MG63 (cell line): ENCODE measurements at regions not wholly inside any gene's neighbourhood (a gene's known extent, or its start where the extent isn't known, plus 50 kb on each side); places are given as distances from the start of the nearest gene placed in this dataset.
"Not testable (repeated sequence)": the region's sequence is repeated elsewhere in the genome, so short reads cannot be mapped to it uniquely, and the experiment has no call there.

ENCODE experiments used
- DNase-seq: peaks from one replicate; pipeline ENCODE4 v3.0.0-alpha.2; 2020
- H3K27me3 ChIP-seq: fragments of 250-450 bp; sonication (Bioruptor Pico); 2 replicates; pipeline ENCODE4 v1.5.1; 2020; ENCODE audit warnings: mild to moderate bottlenecking, moderate library complexity
- H3K36me3 ChIP-seq: fragments of 250-450 bp; sonication (Bioruptor Pico); 2 replicates; pipeline ENCODE4 v1.5.1; 2020; ENCODE audit warnings: mild to moderate bottlenecking, moderate library complexity
- H3K4me3 ChIP-seq: fragments of 250-450 bp; sonication (Bioruptor Pico); 2 replicates; pipeline ENCODE4 v1.5.1; 2020; ENCODE audit warnings: mild to moderate bottlenecking, moderate library complexity
- H3K9me3 ChIP-seq: fragments of 250-450 bp; sonication (Bioruptor Pico); 2 replicates; pipeline ENCODE4 v1.5.1; 2020; ENCODE audit warnings: mild to moderate bottlenecking, moderate library complexity

DNA sequence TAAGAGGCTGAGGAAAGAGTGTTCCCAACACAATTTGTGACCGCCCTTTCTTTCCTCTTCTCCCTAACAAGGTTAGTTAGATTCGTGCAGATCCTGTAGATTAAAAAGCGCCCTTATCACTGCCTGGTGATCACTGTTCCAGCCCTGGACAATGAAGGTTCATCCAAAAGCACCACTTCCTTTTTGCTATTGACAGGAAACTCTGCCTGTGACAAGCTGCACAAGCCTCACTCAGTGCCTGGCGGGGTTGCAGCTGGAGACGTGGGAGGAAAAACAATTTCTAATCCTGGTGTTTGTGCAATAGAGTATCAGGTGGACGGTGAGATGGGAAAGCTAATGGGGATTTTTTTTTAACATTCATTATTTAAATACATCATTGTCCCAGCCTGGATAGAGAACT, 105.9 kb upstream of the CAV2 start:
- Histone ChIP-seq H3K9me3 (no peaks in the 10 kb centered on the region), H3K4me3 (no peak overlapping the region), H3K27me3 (no peaks in the 10 kb centered on the region), H3K36me3 (no peaks in the 10 kb centered on the region)
- DNase-seq = no peak

DNA sequence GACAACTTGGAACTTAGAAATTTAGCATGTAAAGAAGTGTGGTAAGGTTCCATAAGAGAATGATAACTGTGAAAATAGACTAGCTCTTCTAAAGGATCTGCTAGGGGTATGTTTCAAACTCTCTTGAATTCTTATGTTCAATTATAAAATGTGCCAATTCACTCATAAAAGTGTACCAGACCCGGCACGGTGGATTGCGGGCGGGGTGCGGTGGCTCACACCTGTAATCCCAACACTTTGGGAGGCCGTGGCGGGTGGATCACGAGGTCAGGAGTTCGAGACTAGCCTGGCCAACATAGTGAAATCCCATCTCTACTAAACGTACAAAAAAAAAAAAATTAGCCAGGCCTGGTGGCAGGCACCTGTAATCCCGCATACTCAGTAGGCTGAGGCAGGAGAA, 105.4 kb upstream of the CAV2 start:
- no peak for DNase-seq
- Histone ChIP-seq H3K4me3 (no peak overlapping the region), H3K9me3 (no peaks in the 10 kb centered on the region), H3K27me3 (no peaks in the 10 kb centered on the region), H3K36me3 (no peaks in the 10 kb centered on the region)

DNA sequence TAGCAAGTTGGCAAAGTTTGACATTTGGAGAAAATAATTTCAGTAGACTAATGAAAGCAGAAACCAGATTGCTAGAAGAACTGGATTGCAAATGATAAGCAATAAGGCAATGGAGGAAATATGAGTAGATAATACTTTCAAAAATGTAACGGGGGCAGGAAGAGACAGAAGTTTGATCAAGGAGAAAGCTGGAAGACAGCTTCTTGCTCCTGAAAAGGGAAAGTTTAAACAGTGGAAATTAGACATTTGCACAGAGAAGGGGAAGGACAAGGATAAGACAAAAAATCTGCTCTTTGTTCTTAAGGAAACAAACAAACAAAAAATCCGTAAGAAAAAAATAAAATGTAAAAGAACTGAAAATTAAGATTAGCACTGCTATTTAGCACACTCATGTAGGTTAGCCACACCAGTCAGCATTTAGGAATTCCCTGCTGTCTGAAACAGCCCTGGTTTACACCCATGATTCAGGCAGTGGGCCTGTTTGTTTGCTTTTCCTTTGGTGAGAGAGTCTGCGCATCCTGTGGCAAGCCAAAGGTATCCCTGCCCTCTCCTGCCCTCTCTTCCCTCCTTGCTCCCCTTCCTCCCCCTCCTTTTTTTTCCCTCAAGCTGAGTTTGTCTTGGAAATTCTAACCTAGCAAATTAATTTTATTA, 104.3 kb upstream of the CAV2 start:
- Histone ChIP-seq H3K27me3 (no peaks in the 10 kb centered on the region), H3K36me3 (no peaks in the 10 kb centered on the region), H3K9me3 (no peaks in the 10 kb centered on the region), H3K4me3 (no peak overlapping the region)
- DNase-seq = peak; percentile 84

DNA sequence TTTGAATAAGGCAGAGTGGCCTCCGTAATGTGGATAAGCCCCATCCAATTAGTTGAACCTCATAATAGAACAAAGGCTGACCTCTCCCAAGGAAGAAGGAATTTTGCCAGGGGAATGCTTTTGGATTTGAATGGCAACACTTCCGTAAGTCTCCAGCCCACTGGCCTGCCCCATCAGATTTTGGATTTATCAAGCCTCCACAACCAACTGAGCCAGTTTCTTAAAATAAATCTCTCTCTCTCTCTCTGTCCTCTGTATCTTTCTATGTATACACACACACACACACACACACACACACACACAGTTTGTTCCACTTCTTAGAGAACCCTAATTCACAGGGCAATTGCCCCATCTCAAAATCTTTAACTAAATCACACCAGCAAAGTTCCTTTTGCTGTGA, 100.9 kb upstream of the CAV2 start:
- H3K36me3 ChIP-seq = no peaks in the 10 kb centered on the region
- no peak overlapping the region for H3K4me3 ChIP-seq
- H3K9me3 ChIP-seq = no peaks in the 10 kb centered on the region
- H3K27me3 ChIP-seq = no peaks in the 10 kb centered on the region
- DNase-seq = no peak

DNA sequence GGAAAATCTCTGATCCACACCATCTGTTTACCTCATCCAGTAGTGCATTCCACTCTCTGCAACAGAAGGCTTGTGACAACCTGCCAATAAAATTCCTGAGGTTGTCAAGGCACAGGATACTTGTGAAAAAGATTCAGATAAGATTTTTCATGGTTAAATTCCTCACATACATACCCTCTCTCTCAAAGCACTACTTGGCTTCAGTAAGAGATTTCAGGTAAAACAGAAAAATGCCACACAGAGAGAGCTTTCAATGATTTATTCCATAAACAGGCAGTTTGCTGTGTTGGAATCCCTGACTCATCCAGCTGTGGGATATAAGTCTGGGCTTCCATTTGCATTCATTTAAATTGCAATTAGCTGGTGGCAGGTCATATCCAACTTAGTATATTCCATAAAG, 99.7 kb upstream of the CAV2 start:
- Histone ChIP-seq H3K4me3 (no peak overlapping the region), H3K9me3 (no peaks in the 10 kb centered on the region), H3K27me3 (no peaks in the 10 kb centered on the region), H3K36me3 (no peaks in the 10 kb centered on the region)
- DNase-seq = peak; percentile 7

DNA sequence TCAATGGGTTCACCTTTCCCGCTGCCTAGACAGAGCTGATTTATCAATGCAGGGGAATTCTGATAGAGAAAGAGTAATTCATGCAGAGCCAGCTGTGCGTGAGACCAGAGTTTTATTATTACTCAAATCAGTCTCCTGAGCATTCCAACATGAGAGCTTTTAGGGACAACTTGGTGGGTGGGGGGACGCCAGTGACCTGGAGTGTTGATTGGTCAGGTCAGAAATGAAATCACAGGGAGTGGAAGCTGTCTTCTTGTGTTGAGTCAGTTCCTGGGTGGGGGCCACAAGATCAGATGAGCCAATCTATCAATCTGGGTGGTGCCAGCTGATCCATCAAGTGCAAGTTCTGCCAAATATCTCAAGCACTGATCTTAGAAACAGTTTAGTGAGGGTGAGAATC, 99.0 kb upstream of the CAV2 start:
- Histone ChIP-seq H3K9me3 (no peaks in the 10 kb centered on the region), H3K36me3 (no peaks in the 10 kb centered on the region)
- DNase-seq = no peak

DNA sequence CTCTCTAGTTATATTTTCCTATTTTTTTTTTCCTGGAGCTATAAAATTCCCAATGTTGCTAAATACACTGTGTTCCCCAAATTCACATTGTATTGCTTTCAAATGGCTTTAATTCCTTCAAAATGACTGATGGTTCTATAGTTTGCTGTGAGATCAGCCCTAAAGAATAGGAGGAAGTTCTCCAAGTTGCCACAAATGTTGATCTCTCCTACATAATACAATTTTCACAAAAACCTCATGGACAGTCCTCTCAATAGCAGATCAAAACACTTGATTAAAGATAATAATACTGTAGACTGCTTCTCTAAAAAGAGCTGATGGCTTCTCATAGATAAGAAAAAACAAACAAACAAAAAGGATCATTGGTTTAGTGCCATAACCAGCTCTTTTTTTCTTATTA, 97.8 kb upstream of the CAV2 start:
- DNase-seq = no peak
- no peaks in the 10 kb centered on the region for H3K9me3 ChIP-seq
- H3K27me3 ChIP-seq = no peaks in the 10 kb centered on the region
- H3K36me3 ChIP-seq = no peaks in the 10 kb centered on the region
- no peak overlapping the region for H3K4me3 ChIP-seq

More for the DNA sequence above, 99.0 kb upstream of the CAV2 start:
- Histone ChIP-seq H3K4me3 (no peak overlapping the region), H3K27me3 (no peaks in the 10 kb centered on the region)

DNA sequence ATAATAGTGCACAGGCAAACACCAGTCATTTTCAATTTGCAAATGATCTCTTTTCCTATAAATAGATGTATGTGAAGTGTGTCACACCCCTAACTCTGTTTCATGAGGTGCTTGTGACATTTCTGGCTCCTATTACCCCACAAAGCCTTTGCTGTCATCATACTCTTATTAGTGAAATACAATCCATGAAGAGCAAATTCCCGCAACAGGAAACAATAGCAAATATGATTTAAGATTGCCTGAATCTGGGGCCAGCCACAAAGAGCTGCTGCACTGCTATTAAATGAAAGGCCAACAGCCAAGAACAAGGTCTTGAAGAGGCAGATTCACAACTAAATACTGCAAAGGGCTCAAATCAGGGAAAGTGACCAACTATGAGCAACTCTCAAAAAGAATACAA, 96.3 kb upstream of the CAV2 start:
- H3K27me3 ChIP-seq = no peaks in the 10 kb centered on the region
- H3K9me3 ChIP-seq = no peaks in the 10 kb centered on the region
- no peak for DNase-seq
- H3K4me3 ChIP-seq = no peak overlapping the region
- H3K36me3 ChIP-seq = no peaks in the 10 kb centered on the region

DNA sequence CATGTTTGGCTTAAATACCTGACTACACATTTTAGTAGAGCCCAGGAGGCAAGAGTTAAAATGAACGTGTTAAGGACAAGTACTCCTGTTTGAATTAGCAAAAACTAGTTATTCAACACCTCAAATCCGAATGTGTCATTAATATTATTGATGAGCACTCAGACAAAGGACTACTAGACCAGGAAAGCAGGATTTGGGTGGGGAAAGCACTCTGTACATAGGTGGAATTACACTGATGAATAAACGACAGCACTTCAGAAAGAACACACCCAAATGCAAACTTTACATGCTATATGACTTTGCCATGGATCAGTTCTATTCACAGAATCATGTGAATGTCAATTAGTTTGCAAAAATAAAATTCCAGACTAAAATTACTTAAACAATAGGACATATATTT, 95.1 kb upstream of the CAV2 start:
- DNase-seq = no peak
- no peaks in the 10 kb centered on the region for H3K36me3 ChIP-seq
- H3K9me3 ChIP-seq = no peaks in the 10 kb centered on the region
- no peaks in the 10 kb centered on the region for H3K27me3 ChIP-seq
- H3K4me3 ChIP-seq = no peak overlapping the region

DNA sequence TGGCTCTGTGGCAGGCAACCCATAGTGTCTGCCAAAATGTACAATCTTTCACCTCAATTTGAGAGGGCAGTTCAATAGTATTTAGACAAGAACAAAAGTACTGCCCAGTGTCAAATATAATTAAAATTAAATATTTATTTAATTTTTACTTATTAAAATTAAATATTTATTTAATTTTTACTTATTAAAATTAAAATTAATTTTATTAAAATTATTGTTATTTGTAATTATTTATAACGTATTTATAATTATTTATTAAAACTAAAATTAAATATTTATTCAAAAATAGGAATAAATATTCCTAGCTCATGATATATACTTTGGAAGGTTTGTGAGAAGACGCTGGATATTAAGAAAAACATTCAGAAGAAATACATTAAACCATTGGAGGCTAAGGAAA, 93.7 kb upstream of the CAV2 start:
- no peaks in the 10 kb centered on the region for H3K9me3 ChIP-seq
- no peaks in the 10 kb centered on the region for H3K36me3 ChIP-seq
- no peaks in the 10 kb centered on the region for H3K27me3 ChIP-seq
- no peak for DNase-seq
- no peak overlapping the region for H3K4me3 ChIP-seq

DNA sequence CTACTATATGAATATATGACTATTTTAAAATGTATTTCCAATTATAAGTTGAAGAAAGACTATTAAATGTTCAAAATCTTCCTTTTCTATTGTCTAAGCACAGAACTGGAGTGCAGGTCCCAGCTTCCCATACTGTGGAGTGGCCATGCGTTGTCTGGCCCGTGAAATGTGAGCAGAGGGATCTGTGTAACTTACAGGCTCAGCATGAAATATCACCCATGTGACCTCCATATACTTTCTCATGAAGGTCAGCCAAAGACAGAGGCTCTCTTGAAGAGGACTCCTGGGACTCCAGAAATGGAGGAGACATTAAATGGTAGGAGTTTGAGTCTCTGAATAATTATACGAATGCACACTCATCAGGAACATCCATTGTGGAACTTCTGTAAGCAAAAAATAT, 92.4 kb upstream of the CAV2 start:
- no peaks in the 10 kb centered on the region for H3K36me3 ChIP-seq
- no peak for DNase-seq
- no peaks in the 10 kb centered on the region for H3K27me3 ChIP-seq
- H3K4me3 ChIP-seq = no peak overlapping the region
- H3K9me3 ChIP-seq = no peaks in the 10 kb centered on the region

DNA sequence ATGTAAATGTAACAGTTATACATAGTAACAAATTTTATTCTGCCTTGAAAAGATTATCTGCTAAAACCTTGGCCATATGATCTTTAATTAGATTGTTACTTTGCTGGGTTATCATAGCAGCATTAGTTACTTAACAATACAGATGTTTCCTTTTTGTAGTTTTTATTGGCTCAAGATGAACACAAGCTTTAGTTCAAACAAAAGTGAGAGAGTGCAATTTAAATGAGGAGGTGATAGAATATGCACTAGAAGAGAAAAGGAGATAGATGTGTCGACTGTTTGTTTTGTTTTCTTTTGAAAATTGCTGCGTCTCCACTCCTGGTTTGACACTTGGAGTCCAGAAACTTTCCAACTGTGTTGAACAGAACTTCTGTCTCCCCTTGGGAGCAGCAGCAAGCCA, 91.4 kb upstream of the CAV2 start:
- Histone ChIP-seq H3K36me3 (no peaks in the 10 kb centered on the region), H3K27me3 (no peaks in the 10 kb centered on the region), H3K9me3 (no peaks in the 10 kb centered on the region), H3K4me3 (no peak overlapping the region)
- no peak for DNase-seq

DNA sequence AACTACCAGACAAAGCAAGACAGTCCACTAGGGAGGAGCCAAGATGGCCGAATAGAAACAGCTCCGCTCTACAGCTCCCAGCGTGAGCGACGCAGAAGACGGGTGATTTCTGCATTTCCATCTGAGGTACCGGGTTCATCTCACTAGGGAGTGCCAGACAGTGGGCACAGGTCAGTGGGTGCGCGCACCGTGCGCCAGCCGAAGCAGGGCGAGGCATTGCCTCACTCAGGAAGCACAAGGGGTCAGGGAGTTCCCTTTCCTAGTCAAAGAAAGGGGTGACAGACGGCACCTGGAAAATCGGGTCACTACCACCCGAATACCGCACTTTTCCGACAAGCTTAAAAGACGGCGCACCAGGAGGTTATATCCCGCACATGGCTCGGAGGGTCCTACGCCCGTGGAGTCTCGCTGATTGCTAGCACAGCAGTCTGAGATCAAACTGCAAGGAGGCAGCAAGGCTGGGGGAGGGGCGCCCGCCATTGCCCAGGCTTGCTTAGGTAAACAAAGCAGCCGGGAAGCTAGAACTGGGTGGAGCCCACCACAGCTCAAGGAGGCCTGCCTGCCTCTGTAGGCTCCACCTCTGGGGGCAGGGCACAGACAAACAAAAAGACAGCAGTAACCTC, 90.6 kb upstream of the CAV2 start:
- H3K9me3 ChIP-seq, DNase-seq, H3K36me3 ChIP-seq, H3K27me3 ChIP-seq, H3K4me3 ChIP-seq: not testable (repeated sequence)

DNA sequence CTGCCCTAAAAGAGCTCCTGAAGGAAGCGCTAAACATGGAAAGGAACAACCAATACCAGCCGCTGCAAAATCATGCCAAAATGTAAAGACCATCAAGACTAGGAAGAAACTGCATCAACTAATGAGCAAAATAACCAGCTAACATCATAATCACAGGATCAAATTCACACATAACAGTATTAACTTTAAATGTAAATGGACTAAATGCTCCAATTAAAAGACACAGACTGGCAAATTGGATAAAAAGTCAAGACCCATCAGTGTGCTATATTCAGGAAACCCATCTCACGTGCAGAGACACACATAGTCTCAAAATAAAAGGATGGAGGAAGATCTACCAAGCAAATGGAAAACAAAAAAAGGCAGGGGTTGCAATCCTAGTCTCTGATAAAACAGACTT, 88.8 kb upstream of the CAV2 start:
- H3K27me3 ChIP-seq, H3K9me3 ChIP-seq, H3K4me3 ChIP-seq, H3K36me3 ChIP-seq, DNase-seq: not testable (repeated sequence)

DNA sequence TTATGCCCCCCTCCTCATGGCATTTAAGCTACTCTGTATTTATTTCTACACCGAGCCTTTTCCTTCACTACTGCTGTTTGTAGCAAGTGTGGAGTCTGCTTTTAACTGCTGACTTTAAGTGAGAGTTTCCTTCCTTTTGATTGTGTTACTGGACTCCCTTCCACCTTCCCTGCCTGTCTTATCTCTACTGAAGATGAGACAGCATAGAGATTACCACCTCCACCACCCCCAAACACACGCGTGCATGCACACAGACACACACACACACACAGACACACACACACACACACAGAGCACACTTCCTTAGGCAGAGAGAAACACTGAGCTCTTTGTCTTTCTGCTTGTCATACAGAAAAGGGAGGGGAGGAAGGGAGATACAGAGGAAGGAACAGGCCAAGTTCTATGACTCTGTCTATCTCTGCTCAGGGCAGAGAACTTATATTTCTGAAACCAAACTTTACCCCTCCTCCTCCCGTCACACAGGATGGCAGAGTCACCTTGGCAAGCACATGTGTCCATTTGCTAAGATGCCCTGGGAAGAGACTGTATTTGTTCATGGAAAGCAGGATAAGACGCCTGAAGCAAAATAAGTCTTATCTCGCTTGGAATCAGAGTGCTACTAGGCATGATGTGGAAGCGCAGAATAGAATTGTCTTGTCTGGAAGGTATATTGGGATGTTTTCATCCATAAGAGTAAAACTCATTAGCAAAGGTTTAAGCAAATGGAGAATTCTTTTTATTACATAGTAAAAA, 81.8 kb upstream of the CAV2 start:
- H3K9me3 ChIP-seq = no peaks in the 10 kb centered on the region
- H3K27me3 ChIP-seq = no peaks in the 10 kb centered on the region
- H3K36me3 ChIP-seq = no peaks in the 10 kb centered on the region
- no peak overlapping the region for H3K4me3 ChIP-seq
- no peak for DNase-seq

DNA sequence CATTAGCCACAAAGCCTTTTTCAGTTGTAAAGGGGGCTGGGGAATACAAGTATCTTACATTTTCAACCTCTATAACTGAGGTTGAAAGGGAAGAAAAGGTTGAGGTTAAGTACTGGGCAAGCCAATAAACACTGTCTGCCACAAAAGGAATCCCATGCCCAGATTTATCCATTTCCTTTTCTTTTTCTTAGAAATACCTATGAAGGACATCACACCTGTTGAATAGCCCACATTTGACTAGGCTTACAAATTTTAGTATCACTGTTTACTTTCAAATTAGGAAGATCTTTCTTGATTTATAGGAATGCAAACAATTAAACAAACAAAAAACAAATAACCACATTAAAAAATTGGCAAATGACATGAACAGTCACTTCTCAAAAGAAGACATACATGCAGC, 81.0 kb upstream of the CAV2 start:
- Histone ChIP-seq H3K4me3 (no peak overlapping the region), H3K36me3 (no peaks in the 10 kb centered on the region), H3K27me3 (no peaks in the 10 kb centered on the region), H3K9me3 (no peaks in the 10 kb centered on the region)
- no peak for DNase-seq

DNA sequence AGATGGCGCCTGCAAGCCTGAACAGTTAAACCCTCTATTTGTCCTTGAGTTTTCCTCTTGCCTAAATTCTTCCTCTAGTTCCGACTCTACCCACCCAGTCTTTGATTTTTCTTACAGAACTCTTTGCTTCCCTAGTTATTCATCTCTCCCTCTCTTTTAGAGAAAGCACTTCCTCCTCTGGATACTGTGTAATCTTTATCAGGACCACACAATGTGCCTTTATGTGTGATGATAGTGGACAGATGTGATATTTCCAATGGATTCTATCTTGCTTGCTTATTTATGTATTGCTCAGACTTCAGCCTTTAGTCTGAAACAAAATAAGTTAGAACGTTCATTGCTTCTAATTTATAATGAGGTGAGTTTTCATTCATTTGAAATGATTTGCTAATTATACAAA, 79.5 kb upstream of the CAV2 start:
- H3K36me3 ChIP-seq = no peaks in the 10 kb centered on the region
- no peaks in the 10 kb centered on the region for H3K27me3 ChIP-seq
- no peak for DNase-seq
- no peak overlapping the region for H3K4me3 ChIP-seq
- no peaks in the 10 kb centered on the region for H3K9me3 ChIP-seq

DNA sequence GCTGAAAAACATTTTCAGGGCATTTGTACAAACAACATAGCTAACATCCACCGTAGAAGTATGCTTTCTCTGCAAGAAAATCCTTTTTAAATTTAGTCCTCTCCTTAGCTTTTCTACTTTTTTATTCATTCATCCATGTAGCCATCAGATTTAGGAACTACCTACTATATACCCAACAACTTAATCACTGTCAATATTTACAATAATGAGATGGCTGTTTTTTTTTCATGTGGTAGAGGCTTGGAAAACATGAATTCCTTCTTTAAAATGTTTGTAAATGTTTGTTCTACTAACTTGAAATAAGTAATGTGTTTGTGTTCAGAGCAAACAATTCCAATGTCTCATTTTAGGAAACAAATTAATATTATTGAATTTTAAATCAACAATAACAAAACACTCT, 78.2 kb upstream of the CAV2 start:
- Histone ChIP-seq H3K9me3 (no peaks in the 10 kb centered on the region), H3K36me3 (no peaks in the 10 kb centered on the region), H3K4me3 (no peak overlapping the region), H3K27me3 (no peaks in the 10 kb centered on the region)
- no peak for DNase-seq
